Ascending aorta (tissue), 2 donors: ENCODE measurements at regions not wholly inside any gene's neighbourhood (a gene's known extent, or its start where the extent isn't known, plus 50 kb on each side); places are given as distances from the start of the nearest gene placed in this dataset.

Experiments
- DNase-seq, 2 donors: peaks; one replicate each; pipeline ENCODE4 v3.0.0-alpha.2; 2019; ENCODE audit warnings: low spot score in 2 of 2
- H3K27ac ChIP-seq, 2 donors: fragments of 200-600 bp; sonication (generic); one replicate each; pipeline ENCODE4 v1.5.1; 2016 to 2017; ENCODE audit warnings: mild to moderate bottlenecking in 1 of 2
- H3K27me3 ChIP-seq: fragments of 200-600 bp; sonication (generic); one replicate; pipeline ENCODE4 v1.5.1; 2017
- H3K36me3 ChIP-seq, 2 donors: fragments of 200-600 bp; sonication (generic); one replicate each; pipeline ENCODE4 v1.5.1; 2016
- H3K4me1 ChIP-seq, 2 donors: fragments of 200-600 bp; sonication (generic); one replicate each; pipeline ENCODE4 v1.5.1; 2016 to 2017; ENCODE audit warnings: mild to moderate bottlenecking in 1 of 2
- H3K4me3 ChIP-seq, 2 donors: fragments of 200-600 bp; sonication (generic); one replicate each; pipeline ENCODE4 v1.5.1; 2016 to 2017; ENCODE audit warnings: mild to moderate bottlenecking in 1 of 2
- H3K9me3 ChIP-seq, 2 donors: fragments of 200-600 bp; sonication (generic); one replicate each; pipeline ENCODE4 v1.5.1; 2016
- CTCF ChIP-seq, 3 experiments: fragments of 200-600 bp in 2 of 3; fragments of 450-650 bp in 1 of 3; sonication (generic) in 2 of 3; IDR thresholded peaks; one replicate each; pipeline ENCODE4 v1.5.1; 2016 to 2019; ENCODE audit warnings: antibody characterized with exemption in 3 of 3, mild to moderate bottlenecking in 1 of 3, moderate library complexity in 1 of 3
- intact Hi-C: fragments of 100-400 bp; cut with DNase I; formaldehyde crosslinking; loops from one replicate; pipeline ENCODE4 v1.15.1; 2023

- no peak for DNase-seq
- no peak overlapping the region for H3K4me3 ChIP-seq
- no peaks in the 10 kb centered on the region for H3K36me3 ChIP-seq
- H3K9me3 ChIP-seq: no peaks in the 10 kb centered on the region
- intact Hi-C loops: no loop called here
- H3K4me1 ChIP-seq: no peaks in the 10 kb centered on the region
- H3K27me3 ChIP-seq: no peaks in the 10 kb centered on the region
- no peak overlapping the region for H3K27ac ChIP-seq
- no peak for TF ChIP-seq CTCF (IDR thresholded peaks at IDR 0.05)
Measured at GRCh38 chr14:71185637-71186036, 278.4 kb downstream of the PCNX1 start.

- Histone ChIP-seq H3K27me3 (no peaks in the 10 kb centered on the region), H3K4me3 (no peak overlapping the region), H3K27ac (no peak overlapping the region), H3K36me3 (no peaks in the 10 kb centered on the region), H3K4me1 (no peaks in the 10 kb centered on the region), H3K9me3 (no peaks in the 10 kb centered on the region)
- TF ChIP-seq CTCF (IDR thresholded peaks at IDR 0.05): no peak
- intact Hi-C loops: no loop called here
- DNase-seq: no peak
Measured at GRCh38 chr14:71187633-71188356, 280.5 kb downstream of the PCNX1 start.

GRCh38 chr14:71190770-71191374 lies 283.6 kb downstream of the PCNX1 start:
- H3K9me3 ChIP-seq: no peaks in the 10 kb centered on the region
- TF ChIP-seq CTCF (IDR thresholded peaks at IDR 0.05): no peak
- intact Hi-C loops: no loop called here
- H3K27me3 ChIP-seq: no peaks in the 10 kb centered on the region
- no peak overlapping the region for H3K27ac ChIP-seq
- no peak for DNase-seq
- H3K4me3 ChIP-seq: no peak overlapping the region
- no peaks in the 10 kb centered on the region for H3K4me1 ChIP-seq
- H3K36me3 ChIP-seq: no peaks in the 10 kb centered on the region

DNA sequence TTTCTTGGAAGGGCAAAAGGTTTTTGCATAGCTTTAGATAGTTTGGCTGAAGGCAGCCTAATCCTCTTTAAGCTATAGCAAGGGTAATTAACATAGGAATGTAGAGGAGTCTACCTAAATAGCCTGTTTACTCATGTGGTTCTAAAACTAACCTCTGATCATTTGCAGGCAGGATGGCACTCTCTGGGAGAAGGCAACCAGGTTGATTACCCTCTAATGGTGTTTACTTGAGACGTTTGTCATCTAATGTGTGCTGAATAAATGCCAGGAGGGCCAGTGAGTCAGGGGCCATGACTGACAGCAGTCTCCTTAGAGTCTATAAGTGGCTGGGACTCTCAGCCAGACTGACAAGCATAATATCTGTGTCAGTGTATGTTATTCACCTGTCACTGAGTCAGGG lies 286.4 kb downstream of the PCNX1 start:
- Histone ChIP-seq H3K27ac (no peak overlapping the region), H3K4me3 (no peak overlapping the region), H3K27me3 (no peaks in the 10 kb centered on the region), H3K36me3 (no peaks in the 10 kb centered on the region), H3K4me1 (no peaks in the 10 kb centered on the region), H3K9me3 (no peaks in the 10 kb centered on the region)
- intact Hi-C loops: no loop called here
- no peak for DNase-seq
- no peak for TF ChIP-seq CTCF (IDR thresholded peaks at IDR 0.05)

DNA sequence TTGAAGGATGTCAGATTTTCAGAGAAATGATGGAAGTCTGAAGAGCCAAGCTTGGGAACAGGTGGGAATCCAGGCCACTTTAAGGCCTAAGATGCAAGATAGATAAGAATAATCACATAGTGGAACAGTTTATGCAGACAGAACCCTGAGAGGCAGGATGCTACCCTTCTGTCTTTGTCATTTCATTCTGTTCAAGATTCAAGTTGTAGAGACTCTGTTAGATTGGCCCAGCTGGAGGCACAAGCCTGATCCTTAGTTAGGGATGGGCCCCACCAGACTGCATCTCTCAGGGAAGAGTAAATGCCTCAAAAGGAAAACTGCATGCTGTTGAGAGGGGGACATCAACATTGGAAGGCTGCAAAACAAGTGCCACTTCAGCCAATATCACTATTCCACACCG lies 287.0 kb downstream of the PCNX1 start:
- Histone ChIP-seq H3K4me3 (no peak overlapping the region), H3K27me3 (no peaks in the 10 kb centered on the region), H3K27ac (no peak overlapping the region), H3K36me3 (no peaks in the 10 kb centered on the region), H3K4me1 (no peaks in the 10 kb centered on the region), H3K9me3 (no peaks in the 10 kb centered on the region)
- DNase-seq: no peak
- TF ChIP-seq CTCF (IDR thresholded peaks at IDR 0.05): no peak
- intact Hi-C loops: no loop called here
